Lung (tissue), 11 donors: ENCODE measurements at regions not wholly inside any gene's neighbourhood (a gene's known extent, or its start where the extent isn't known, plus 50 kb on each side); places are given as distances from the start of the nearest gene placed in this dataset.

Experiments used
- ATAC-seq: fragments of 200-7000 bp; cut with Tn5 transposase; one replicate; pipeline ENCODE4 v1.9.1; 2020; ENCODE audit warnings: moderate number of reproducible peaks; ENCODE audit not compliant: insufficient read depth, low FRiP score
- DNase-seq, 3 donors: peaks; one replicate each; pipeline ENCODE4 v3.0.0-alpha.2; 2013 to 2017
- H3K27ac ChIP-seq, 2 donors: one replicate each; pipeline ENCODE4 v1.5.1; 2013; ENCODE audit warnings: mild to moderate bottlenecking in 2 of 2, moderate library complexity in 2 of 2, control low read depth in 1 of 2, inconsistent platforms in 1 of 2, low read depth in 1 of 2, low read length in 1 of 2
- H3K27me3 ChIP-seq, 3 donors: one replicate each; pipeline ENCODE4 v1.5.1; 2013; ENCODE audit warnings: low read length in 2 of 3; ENCODE audit not compliant: control insufficient read depth in 3 of 3, insufficient read depth in 3 of 3
- H3K36me3 ChIP-seq, 4 donors: one replicate each; pipeline ENCODE4 v1.5.1; 2013; ENCODE audit warnings: low read length in 4 of 4, mild to moderate bottlenecking in 1 of 4, moderate library complexity in 1 of 4; ENCODE audit not compliant: control insufficient read depth in 4 of 4, insufficient read depth in 4 of 4
- H3K4me1 ChIP-seq, 5 donors: one replicate each; pipeline ENCODE4 v1.5.1; 2013; ENCODE audit warnings: low read length in 5 of 5, mild to moderate bottlenecking in 2 of 5, moderate library complexity in 1 of 5; ENCODE audit not compliant: control insufficient read depth in 5 of 5, insufficient read depth in 5 of 5
- H3K4me3 ChIP-seq: one replicate; pipeline ENCODE4 v1.5.1; 2013; ENCODE audit warnings: mild to moderate bottlenecking, control low read depth, moderate library complexity
- H3K9ac ChIP-seq, 2 donors: one replicate each; pipeline ENCODE4 v1.5.1; 2013; ENCODE audit warnings: low read length in 2 of 2, control low read depth in 1 of 2; ENCODE audit not compliant: insufficient read depth in 1 of 2
- H3K9me3 ChIP-seq, 4 donors: one replicate each; pipeline ENCODE4 v1.5.1; 2013; ENCODE audit warnings: low read length in 3 of 4, mild to moderate bottlenecking in 1 of 4, moderate library complexity in 1 of 4; ENCODE audit not compliant: control insufficient read depth in 4 of 4, insufficient read depth in 3 of 4
- WGBS, 2 donors: extraction: QIAGEN DNeasy Blood & Tissue Kit; methylation state at CpG; one replicate each; pipeline ENCODE4 v1.1.7; 2013; 5-methylcytosine and 5-hydroxymethylcytosine counted together
- TF ChIP-seq, protein P1 (sequence below): IDR thresholded peaks from 2 replicates; pipeline ENCODE4 v1.5.1; 2012; ENCODE audit warnings: mild to moderate bottlenecking; ENCODE audit errors: control extremely low read depth, extremely low read depth
- donor health status: control.
- donor health status: control.
- donor health status: Bipolar disorder and iron deficiency.
- donor health status: healthy.
- donor health status: DM: yes; HTN: yes; CAD: no.

DNA sequence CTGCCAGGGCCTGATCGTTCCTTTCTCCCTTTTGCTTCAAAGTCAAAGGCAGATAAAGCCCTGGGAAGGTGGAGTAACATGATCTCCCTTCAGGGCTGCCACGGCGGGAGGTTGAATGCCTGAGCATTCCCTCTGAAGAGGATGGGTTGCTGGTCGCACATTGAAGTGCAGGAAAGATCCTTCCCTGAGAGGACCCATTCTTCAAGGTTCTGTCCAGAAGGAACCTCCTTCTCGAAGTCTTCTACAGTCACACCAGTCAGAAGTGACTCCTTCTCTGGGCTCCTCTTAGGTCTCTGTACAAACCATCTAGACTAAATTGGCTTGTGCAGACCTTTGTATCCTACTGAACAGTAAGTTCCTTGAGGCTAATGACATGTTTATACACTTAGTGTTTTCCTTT, 192.6 kb upstream of the VGLL2 start:
- Histone ChIP-seq H3K9ac (no peak overlapping the region), H3K4me1 (no peaks in the 10 kb centered on the region), H3K36me3 (no peaks in the 10 kb centered on the region), H3K27ac (no peak overlapping the region), H3K4me3 (no peak overlapping the region), H3K9me3 (no peaks in the 10 kb centered on the region), H3K27me3 (no peaks in the 10 kb centered on the region)
- TF ChIP-seq, protein P1, sequence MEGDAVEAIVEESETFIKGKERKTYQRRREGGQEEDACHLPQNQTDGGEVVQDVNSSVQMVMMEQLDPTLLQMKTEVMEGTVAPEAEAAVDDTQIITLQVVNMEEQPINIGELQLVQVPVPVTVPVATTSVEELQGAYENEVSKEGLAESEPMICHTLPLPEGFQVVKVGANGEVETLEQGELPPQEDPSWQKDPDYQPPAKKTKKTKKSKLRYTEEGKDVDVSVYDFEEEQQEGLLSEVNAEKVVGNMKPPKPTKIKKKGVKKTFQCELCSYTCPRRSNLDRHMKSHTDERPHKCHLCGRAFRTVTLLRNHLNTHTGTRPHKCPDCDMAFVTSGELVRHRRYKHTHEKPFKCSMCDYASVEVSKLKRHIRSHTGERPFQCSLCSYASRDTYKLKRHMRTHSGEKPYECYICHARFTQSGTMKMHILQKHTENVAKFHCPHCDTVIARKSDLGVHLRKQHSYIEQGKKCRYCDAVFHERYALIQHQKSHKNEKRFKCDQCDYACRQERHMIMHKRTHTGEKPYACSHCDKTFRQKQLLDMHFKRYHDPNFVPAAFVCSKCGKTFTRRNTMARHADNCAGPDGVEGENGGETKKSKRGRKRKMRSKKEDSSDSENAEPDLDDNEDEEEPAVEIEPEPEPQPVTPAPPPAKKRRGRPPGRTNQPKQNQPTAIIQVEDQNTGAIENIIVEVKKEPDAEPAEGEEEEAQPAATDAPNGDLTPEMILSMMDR = no peak
- 39 to 41% methylated on average over 5 of the region's 5 CpGs for WGBS, 2 donors
- ATAC-seq = no peak
- DNase-seq = no peak

DNA sequence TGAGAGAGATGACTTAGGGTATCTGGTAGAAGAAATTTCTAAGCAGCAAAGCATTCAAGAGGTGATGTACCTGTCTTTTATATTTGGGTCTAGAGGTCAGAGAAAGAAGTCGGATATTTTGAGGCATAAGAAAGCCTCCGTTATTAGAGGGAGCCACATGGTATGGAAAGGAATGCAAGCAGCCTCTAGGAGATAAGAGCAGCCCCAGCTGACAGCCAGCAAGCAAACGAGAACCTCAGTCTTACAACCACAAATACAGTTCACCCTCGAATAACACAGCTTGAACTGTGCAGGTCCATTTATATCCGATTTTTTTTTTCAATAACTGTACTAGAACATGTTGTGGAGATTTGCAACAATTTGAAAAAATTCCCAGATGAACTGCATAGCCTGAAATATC, 190.7 kb upstream of the VGLL2 start:
- DNase-seq = peak in 1 of 3 donors; percentile 7
- H3K36me3 ChIP-seq = no peaks in the 10 kb centered on the region
- no peak overlapping the region for H3K27ac ChIP-seq
- no peaks in the 10 kb centered on the region for H3K27me3 ChIP-seq
- no peaks in the 10 kb centered on the region for H3K4me1 ChIP-seq
- TF ChIP-seq, protein P1 = no peak
- WGBS, 2 donors = 24 to 43% methylated on average over 5 of the region's 5 CpGs
- no peak overlapping the region for H3K4me3 ChIP-seq
- no peak for ATAC-seq
- no peaks in the 10 kb centered on the region for H3K9me3 ChIP-seq
- no peak overlapping the region for H3K9ac ChIP-seq

DNA sequence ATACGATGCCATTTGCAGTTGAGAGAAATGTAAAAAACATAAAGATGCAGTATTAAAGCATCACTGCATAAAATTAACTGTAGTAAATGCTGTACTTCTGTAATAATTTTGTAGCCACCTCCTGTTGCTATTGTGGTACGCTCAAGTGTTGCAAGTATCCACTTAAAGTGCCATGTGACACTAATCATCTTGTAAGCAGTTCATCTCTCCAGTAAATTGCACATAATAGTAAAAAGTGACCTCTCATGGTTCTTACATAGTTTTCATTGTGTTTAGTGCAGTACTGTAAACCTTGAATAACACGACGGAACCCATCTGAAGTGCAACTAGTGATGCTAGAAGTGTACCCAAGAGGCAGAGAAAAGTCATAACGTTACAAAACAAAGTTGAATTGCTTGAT, 190.1 kb upstream of the VGLL2 start:
- 48 to 66% methylated on average over 5 of the region's 5 CpGs for WGBS, 2 donors
- Histone ChIP-seq H3K4me3 (no peak overlapping the region), H3K27me3 (no peaks in the 10 kb centered on the region), H3K36me3 (no peaks in the 10 kb centered on the region), H3K9ac (no peak overlapping the region), H3K27ac (no peak overlapping the region), H3K4me1 (no peaks in the 10 kb centered on the region), H3K9me3 (no peaks in the 10 kb centered on the region)
- no peak for ATAC-seq
- TF ChIP-seq, protein P1 = no peak
- no peak for DNase-seq

DNA sequence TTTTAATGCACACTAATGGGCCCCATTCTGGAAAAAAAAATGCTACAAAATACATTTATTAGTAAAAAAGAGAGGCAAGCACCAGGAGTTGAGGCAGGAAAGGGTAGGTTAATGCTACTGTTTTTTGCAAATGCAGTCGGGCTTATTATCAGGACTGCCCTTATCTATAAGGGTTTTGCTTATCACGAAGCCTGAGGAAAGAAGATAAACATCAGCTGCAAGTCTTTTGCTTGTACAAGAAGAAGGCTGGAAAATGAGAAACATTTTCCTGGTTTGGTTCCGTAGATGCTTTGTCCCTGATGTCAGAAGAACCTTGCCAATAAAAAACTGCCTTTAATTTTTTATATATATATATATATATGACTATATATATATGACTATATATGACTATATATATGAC, 189.3 kb upstream of the VGLL2 start:
- TF ChIP-seq, protein P1 = no peak
- H3K9ac ChIP-seq = no peak overlapping the region
- H3K36me3 ChIP-seq = no peaks in the 10 kb centered on the region
- H3K27me3 ChIP-seq = no peaks in the 10 kb centered on the region
- 6 to 10% methylated on average over 3 of the region's 3 CpGs for WGBS, 2 donors
- DNase-seq (peak in 1 of 3 donors; percentile 7), ATAC-seq (no peak)
- H3K27ac ChIP-seq = no peak overlapping the region
- no peaks in the 10 kb centered on the region for H3K9me3 ChIP-seq
- H3K4me3 ChIP-seq = no peak overlapping the region
- H3K4me1 ChIP-seq = no peaks in the 10 kb centered on the region
